K562 (cell line): ENCODE measurements at regions not wholly inside any gene's neighbourhood (a gene's known extent, or its start where the extent isn't known, plus 50 kb on each side); places are given as distances from the start of the nearest gene placed in this dataset.
"Not testable (repeated sequence)": the region's sequence is repeated elsewhere in the genome, so short reads cannot be mapped to it uniquely, and the experiment has no call there.

Experiments used
- ATAC-seq: fragments of 200-7000 bp; cut with Tn5 transposase; 3 replicates; pipeline ENCODE4 v1.9.1; 2020; ENCODE audit warnings: moderate library complexity
- BruUV-seq: library from RNA; stranded (reverse); fragments of 400-500 nt; replicated peaks from 2 replicates; lab custom pipeline; 2021; lab: Mats Ljungman, UMichigan
- CTCF ChIA-PET: fragments of 300-600 bp; formaldehyde crosslinking; extraction: SDS; loops from one replicate; lab custom pipeline; 2021; ENCODE audit warnings: low intra/inter-chr PET ratio; lab: Yijun Ruan, JAX
- POLR2A ChIA-PET: fragments of 300-600, 350-650 bp; sonication (Branson Sonifier 250); formaldehyde crosslinking; extraction: SDS; loops from one replicate; lab custom pipeline; 2021; ENCODE audit warnings: antibody characterized with exemption, inconsistent platforms; lab: Yijun Ruan, JAX
- DNase-seq, 4 experiments: peaks; one replicate each; pipeline versions ENCODE4 v3.0.0 to v3.0.0-alpha.2; 2011 to 2018; ENCODE audit warnings: low spot score in 3 of 4, mixed read lengths in 3 of 4; ENCODE audit errors: extremely low read depth in 1 of 4
- FAIRE-seq: peaks from 2 replicates; lab custom pipeline; 2011; peaks lifted over from hg19 to GRCh38; lab: Jason Lieb, UNC
- H2AFZ ChIP-seq: 2 replicates; pipeline ENCODE4 v1.6.0; 2011; ENCODE audit warnings: low read depth, low read length, control low read depth, inconsistent platforms
- H3K27ac ChIP-seq: fragments of 200-600 bp; 3 replicates; pipeline ENCODE4 v1.8.0; 2011; ENCODE audit warnings: low read depth, mild to moderate bottlenecking, control low read depth, inconsistent platforms, low read length, moderate library complexity, mixed read lengths; ENCODE audit errors: extremely low read depth
- H3K27me3 ChIP-seq, 2 experiments: fragments of 300-600 bp in 1 of 2; 2 replicates in 1 of 2; 3 replicates in 1 of 2; pipeline versions ENCODE4 v1.6.0 to v1.8.0; 2011; ENCODE audit warnings: inconsistent platforms in 2 of 2, low read length in 2 of 2, mild to moderate bottlenecking in 1 of 2, mixed read lengths in 1 of 2, moderate library complexity in 1 of 2; ENCODE audit not compliant: control insufficient read depth in 2 of 2, insufficient read depth in 2 of 2
- H3K36me3 ChIP-seq: fragments of 300-600 bp; 3 replicates; pipeline ENCODE4 v1.8.0; 2011; ENCODE audit warnings: mild to moderate bottlenecking, low read length, inconsistent platforms; ENCODE audit not compliant: control insufficient read depth, insufficient read depth
- H3K4me1 ChIP-seq, 2 experiments: fragments of 200-600 bp in 1 of 2; replicated peaks in 1 of 2; 2 replicates in 1 of 2; 3 replicates in 1 of 2; pipeline versions ENCODE4 v1.5.1 to v1.8.0; 2011; ENCODE audit warnings: inconsistent platforms in 2 of 2, low read length in 2 of 2, mild to moderate bottlenecking in 1 of 2, mixed read lengths in 1 of 2, moderate library complexity in 1 of 2; ENCODE audit not compliant: control insufficient read depth in 2 of 2, insufficient read depth in 2 of 2
- H3K4me2 ChIP-seq: 2 replicates; pipeline ENCODE4 v1.6.1; 2011; ENCODE audit warnings: low read length, control low read depth, inconsistent platforms, mixed read lengths; ENCODE audit not compliant: insufficient read depth
- H3K4me3 ChIP-seq: fragments of 200-600 bp; sonication (generic), shearing (Covaris generic); 2 replicates; pipeline ENCODE4 v1.5.1; 2016; ENCODE audit warnings: control low read depth, inconsistent platforms
- H3K79me2 ChIP-seq: fragments of 200-600 bp; 3 replicates; pipeline ENCODE4 v1.8.0; 2011; ENCODE audit warnings: low read length, inconsistent platforms; ENCODE audit not compliant: control insufficient read depth, insufficient read depth
- H3K9ac ChIP-seq, 2 experiments: 2 replicates each; pipeline versions ENCODE4 v1.6.0 to v1.6.1; 2011; ENCODE audit warnings: low read depth in 2 of 2, low read length in 2 of 2, control low read depth in 1 of 2, inconsistent platforms in 1 of 2, mild to moderate bottlenecking in 1 of 2, mixed read lengths in 1 of 2; ENCODE audit not compliant: insufficient read depth in 1 of 2
- H3K9me1 ChIP-seq: one replicate; pipeline ENCODE4 v1.6.0; 2011; ENCODE audit warnings: inconsistent platforms, mild to moderate bottlenecking, low read length, moderate library complexity; ENCODE audit not compliant: control insufficient read depth, insufficient read depth
- H3K9me3 ChIP-seq: replicated peaks from 2 replicates; pipeline ENCODE4 v1.5.1; 2011; ENCODE audit warnings: low read depth, low read length, inconsistent platforms; ENCODE audit not compliant: control insufficient read depth, insufficient read depth
- H4K20me1 ChIP-seq: replicated peaks from 2 replicates; pipeline ENCODE4 v1.6.1; 2011; ENCODE audit warnings: low read length, inconsistent platforms, mixed read lengths; ENCODE audit not compliant: control insufficient read depth, insufficient read depth
- WGBS: fragments of 100-300 bp; shearing (Covaris generic); methylation state at CpG from one replicate; pipeline ENCODE4 v1.1.6; 2016; ENCODE audit warnings: low coverage, mixed read lengths; ENCODE audit not compliant: insufficient coverage; ENCODE audit errors: missing lambda C conversion rate; 5-methylcytosine and 5-hydroxymethylcytosine counted together
- in situ Hi-C: fragments of 300-500 bp; cut with MboI; formaldehyde crosslinking; loops from 4 replicates; pipeline ENCODE4 v1.15.0; 2018; ENCODE audit warnings: inconsistent platforms, mixed read lengths
- intact Hi-C: fragments of 100-400 bp; cut with micrococcal nuclease; formaldehyde crosslinking; loops from 2 replicates; pipeline ENCODE4 v1.14.2; 2022
- TF ChIP-seq, protein P1 (sequence below): sonication (generic); formaldehyde crosslinking; IDR thresholded peaks from 2 replicates; pipeline ENCODE4 v1.8.0; 2023; ENCODE audit warnings: mild to moderate bottlenecking, missing genetic modification reagents

DNA sequence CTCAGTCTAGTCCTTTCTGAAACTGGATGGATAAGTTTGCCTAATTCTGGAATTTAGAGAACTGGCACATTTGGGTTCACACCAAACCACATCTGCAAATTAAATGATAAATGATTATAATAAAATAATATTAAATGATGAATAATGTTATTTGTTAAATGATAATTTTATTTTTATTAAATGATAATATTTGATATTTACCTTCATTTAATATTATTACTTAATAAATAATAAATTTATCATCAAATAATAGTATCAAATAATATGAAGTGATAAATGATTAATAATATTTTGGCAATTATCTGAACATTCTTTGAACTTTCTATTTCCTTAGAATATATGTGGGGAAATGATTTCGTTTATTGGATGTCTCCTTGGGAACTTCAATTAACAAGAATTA is 1604.2 kb downstream of the STIM2 start (continued):
- TF ChIP-seq, protein P1, sequence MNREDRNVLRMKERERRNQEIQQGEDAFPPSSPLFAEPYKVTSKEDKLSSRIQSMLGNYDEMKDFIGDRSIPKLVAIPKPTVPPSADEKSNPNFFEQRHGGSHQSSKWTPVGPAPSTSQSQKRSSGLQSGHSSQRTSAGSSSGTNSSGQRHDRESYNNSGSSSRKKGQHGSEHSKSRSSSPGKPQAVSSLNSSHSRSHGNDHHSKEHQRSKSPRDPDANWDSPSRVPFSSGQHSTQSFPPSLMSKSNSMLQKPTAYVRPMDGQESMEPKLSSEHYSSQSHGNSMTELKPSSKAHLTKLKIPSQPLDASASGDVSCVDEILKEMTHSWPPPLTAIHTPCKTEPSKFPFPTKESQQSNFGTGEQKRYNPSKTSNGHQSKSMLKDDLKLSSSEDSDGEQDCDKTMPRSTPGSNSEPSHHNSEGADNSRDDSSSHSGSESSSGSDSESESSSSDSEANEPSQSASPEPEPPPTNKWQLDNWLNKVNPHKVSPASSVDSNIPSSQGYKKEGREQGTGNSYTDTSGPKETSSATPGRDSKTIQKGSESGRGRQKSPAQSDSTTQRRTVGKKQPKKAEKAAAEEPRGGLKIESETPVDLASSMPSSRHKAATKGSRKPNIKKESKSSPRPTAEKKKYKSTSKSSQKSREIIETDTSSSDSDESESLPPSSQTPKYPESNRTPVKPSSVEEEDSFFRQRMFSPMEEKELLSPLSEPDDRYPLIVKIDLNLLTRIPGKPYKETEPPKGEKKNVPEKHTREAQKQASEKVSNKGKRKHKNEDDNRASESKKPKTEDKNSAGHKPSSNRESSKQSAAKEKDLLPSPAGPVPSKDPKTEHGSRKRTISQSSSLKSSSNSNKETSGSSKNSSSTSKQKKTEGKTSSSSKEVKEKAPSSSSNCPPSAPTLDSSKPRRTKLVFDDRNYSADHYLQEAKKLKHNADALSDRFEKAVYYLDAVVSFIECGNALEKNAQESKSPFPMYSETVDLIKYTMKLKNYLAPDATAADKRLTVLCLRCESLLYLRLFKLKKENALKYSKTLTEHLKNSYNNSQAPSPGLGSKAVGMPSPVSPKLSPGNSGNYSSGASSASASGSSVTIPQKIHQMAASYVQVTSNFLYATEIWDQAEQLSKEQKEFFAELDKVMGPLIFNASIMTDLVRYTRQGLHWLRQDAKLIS (CRISPR knock-in tag): no peak

DNA sequence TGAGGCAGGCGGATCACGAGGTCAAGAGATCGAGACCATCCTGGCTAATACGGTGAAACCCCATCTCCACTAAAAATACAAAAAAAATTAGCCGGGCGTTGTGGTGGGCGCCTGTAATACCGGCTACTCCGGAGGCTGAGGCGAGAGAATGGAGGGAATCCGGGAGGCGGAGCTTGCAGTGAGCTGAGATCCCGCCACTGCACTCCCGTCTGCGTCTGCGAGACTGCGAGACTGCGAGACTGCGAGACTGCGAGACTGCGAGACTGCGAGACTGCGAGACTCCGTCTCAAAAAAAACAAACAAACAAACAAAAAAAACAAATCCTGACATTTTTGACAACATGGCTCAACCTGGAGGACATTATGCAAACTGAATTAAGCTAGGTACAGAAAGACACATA is 1606.2 kb downstream of the STIM2 start:
- H3K27ac ChIP-seq, H3K27me3 ChIP-seq, H3K4me2 ChIP-seq, ATAC-seq, H3K4me3 ChIP-seq, H3K9ac ChIP-seq, FAIRE-seq, in situ Hi-C loops, H3K36me3 ChIP-seq, H3K4me1 ChIP-seq, POLR2A ChIA-PET, H4K20me1 ChIP-seq, BruUV-seq, H2AFZ ChIP-seq, DNase-seq, CTCF ChIA-PET, H3K9me3 ChIP-seq, H3K9me1 ChIP-seq, H3K79me2 ChIP-seq, intact Hi-C loops: not testable (repeated sequence)
- WGBS: 3% methylated on average over 16 of the region's 24 CpGs
